Transverse colon (tissue), 4 donors: ENCODE measurements at regions not wholly inside any gene's neighbourhood (a gene's known extent, or its start where the extent isn't known, plus 50 kb on each side); places are given as distances from the start of the nearest gene placed in this dataset.
"Not testable (repeated sequence)": the region's sequence is repeated elsewhere in the genome, so short reads cannot be mapped to it uniquely, and the experiment has no call there.

Experiments
- DNase-seq: peaks from one replicate; pipeline ENCODE4 v3.0.0-alpha.2; 2019
- H3K27ac ChIP-seq, 4 donors: fragments of 200-600 bp; sonication (generic); 2 replicates each; pipeline ENCODE4 v1.5.1; 2016 to 2018; ENCODE audit warnings: inconsistent platforms in 4 of 4
- H3K27me3 ChIP-seq: fragments of 200-600 bp; sonication (generic); 2 replicates; pipeline ENCODE4 v1.5.1; 2017; ENCODE audit warnings: inconsistent platforms
- H3K36me3 ChIP-seq, 4 donors: fragments of 200-600 bp; sonication (generic); 2 replicates each; pipeline ENCODE4 v1.5.1; 2017 to 2019; ENCODE audit warnings: inconsistent platforms in 4 of 4
- H3K4me1 ChIP-seq, 4 donors: fragments of 200-600 bp; sonication (generic); 2 replicates each; pipeline ENCODE4 v1.5.1; 2017 to 2020; ENCODE audit warnings: inconsistent platforms in 4 of 4
- H3K4me3 ChIP-seq, 4 donors: fragments of 200-600 bp; sonication (generic); 1 replicate in 1 of 4; 2 replicates in 3 of 4; pipeline versions ENCODE4 v1.5.1 to v1.6.1; 2017 to 2019; ENCODE audit warnings: inconsistent platforms in 4 of 4
- H3K9me3 ChIP-seq, 2 donors: fragments of 200-600 bp; sonication (generic); 2 replicates each; pipeline ENCODE4 v1.5.1; 2017 to 2019; ENCODE audit warnings: inconsistent platforms in 2 of 2
- EP300 ChIP-seq: sonication (generic); formaldehyde crosslinking; IDR thresholded peaks from one replicate; pipeline ENCODE4 v1.6.1; 2017; ENCODE audit warnings: antibody characterized with exemption, low read depth
- POLR2A ChIP-seq: fragments of 450-650 bp; IDR thresholded peaks from one replicate; pipeline ENCODE4 v1.6.1; 2016; ENCODE audit warnings: antibody characterized with exemption, mild to moderate bottlenecking, moderate library complexity
- POLR2AphosphoS5 ChIP-seq, 3 donors: sonication (generic); formaldehyde crosslinking; IDR thresholded peaks; one replicate each; pipeline ENCODE4 v1.6.1; 2016; ENCODE audit warnings: antibody characterized with exemption in 3 of 3
- WGBS, 2 donors: methylation state at CpG; one replicate each; pipeline ENCODE4 v1.1.5; 2018; ENCODE audit warnings: low coverage in 1 of 2; 5-methylcytosine and 5-hydroxymethylcytosine counted together
- in situ Hi-C, 4 donors: fragments of 200-750 bp; cut with MboI; loops; one replicate each; pipeline versions ENCODE4 v1.15.0 to v1.15.1; 2017; ENCODE audit warnings: low sequenced_read_pairs in 3 of 4, low pct_ligation_motif_present in 1 of 4, low pct_unique_long_range_greater_than_20kb in 1 of 4
- intact Hi-C: fragments of 100-400 bp; cut with DNase I; formaldehyde crosslinking; loops from one replicate; pipeline ENCODE4 v1.15.1; 2023; ENCODE audit warnings: low total_unique reads
- TF ChIP-seq, protein P1 (sequence below), 5 experiments: fragments of 200-600 bp in 3 of 5; fragments of 450-650 bp in 2 of 5; sonication (generic) in 3 of 5; IDR thresholded peaks; 1 replicate in 2 of 5; 2 replicates in 3 of 5; pipeline ENCODE4 v1.5.1; 2016 to 2017; ENCODE audit warnings: antibody characterized with exemption in 5 of 5, inconsistent platforms in 3 of 5, mild to moderate bottlenecking in 2 of 5, moderate library complexity in 1 of 5

- H3K36me3 ChIP-seq: no peaks in the 10 kb centered on the region
- no peak for DNase-seq
- no peaks in the 10 kb centered on the region for H3K9me3 ChIP-seq
- in situ Hi-C loops: no loop called here
- H3K4me3 ChIP-seq: no peak overlapping the region
- intact Hi-C loops: no loop called here
- no peaks in the 10 kb centered on the region for H3K27me3 ChIP-seq
- no peaks in the 10 kb centered on the region for H3K4me1 ChIP-seq
- 80 to 89% methylated on average over 2 of the region's 2 CpGs for WGBS, 2 donors
- H3K27ac ChIP-seq: no peak overlapping the region
- TF ChIP-seq, protein P1, sequence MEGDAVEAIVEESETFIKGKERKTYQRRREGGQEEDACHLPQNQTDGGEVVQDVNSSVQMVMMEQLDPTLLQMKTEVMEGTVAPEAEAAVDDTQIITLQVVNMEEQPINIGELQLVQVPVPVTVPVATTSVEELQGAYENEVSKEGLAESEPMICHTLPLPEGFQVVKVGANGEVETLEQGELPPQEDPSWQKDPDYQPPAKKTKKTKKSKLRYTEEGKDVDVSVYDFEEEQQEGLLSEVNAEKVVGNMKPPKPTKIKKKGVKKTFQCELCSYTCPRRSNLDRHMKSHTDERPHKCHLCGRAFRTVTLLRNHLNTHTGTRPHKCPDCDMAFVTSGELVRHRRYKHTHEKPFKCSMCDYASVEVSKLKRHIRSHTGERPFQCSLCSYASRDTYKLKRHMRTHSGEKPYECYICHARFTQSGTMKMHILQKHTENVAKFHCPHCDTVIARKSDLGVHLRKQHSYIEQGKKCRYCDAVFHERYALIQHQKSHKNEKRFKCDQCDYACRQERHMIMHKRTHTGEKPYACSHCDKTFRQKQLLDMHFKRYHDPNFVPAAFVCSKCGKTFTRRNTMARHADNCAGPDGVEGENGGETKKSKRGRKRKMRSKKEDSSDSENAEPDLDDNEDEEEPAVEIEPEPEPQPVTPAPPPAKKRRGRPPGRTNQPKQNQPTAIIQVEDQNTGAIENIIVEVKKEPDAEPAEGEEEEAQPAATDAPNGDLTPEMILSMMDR (IDR thresholded peaks at IDR 0.05): no peak
- no peak for TF ChIP-seq EP300
- no peak for TF ChIP-seq POLR2A
- no peak for TF ChIP-seq POLR2AphosphoS5 (IDR thresholded peaks at IDR 0.05)
Measured at GRCh38 chr4:126182786-126183185, 868.0 kb downstream of the FAT4 start.

GRCh38 chr4:126183206-126183605 lies 868.5 kb downstream of the FAT4 start:
- intact Hi-C loops (no loop called here), in situ Hi-C loops (no loop called here)
- Histone ChIP-seq H3K36me3 (no peaks in the 10 kb centered on the region), H3K27me3 (no peaks in the 10 kb centered on the region), H3K4me3 (no peak overlapping the region), H3K4me1 (no peaks in the 10 kb centered on the region), H3K27ac (no peak overlapping the region), H3K9me3 (no peaks in the 10 kb centered on the region)
- 44 to 51% methylated on average over 2 of the region's 2 CpGs for WGBS, 2 donors
- TF ChIP-seq, protein P1 (IDR thresholded peaks at IDR 0.05): no peak
- TF ChIP-seq EP300 (no peak), POLR2AphosphoS5 (IDR thresholded peaks at IDR 0.05) (no peak), POLR2A (no peak)
- DNase-seq: no peak

GRCh38 chr4:126191536-126191935 lies 876.8 kb downstream of the FAT4 start:
- Histone ChIP-seq H3K27ac (no peak overlapping the region), H3K4me1 (no peaks in the 10 kb centered on the region), H3K9me3 (no peaks in the 10 kb centered on the region), H3K27me3 (no peaks in the 10 kb centered on the region), H3K4me3 (no peak overlapping the region), H3K36me3 (no peaks in the 10 kb centered on the region)
- TF ChIP-seq EP300: no peak
- TF ChIP-seq POLR2A: no peak
- no peak for DNase-seq
- in situ Hi-C loops (no loop called here), intact Hi-C loops (no loop called here)
- whole genome bisulfite sequencing, 2 donors: 99 to 100% methylated on average over 2 of the region's 2 CpGs

GRCh38 chr4:126192506-126192905 lies 877.8 kb downstream of the FAT4 start:
- Histone ChIP-seq H3K27me3 (no peaks in the 10 kb centered on the region), H3K4me1 (no peaks in the 10 kb centered on the region), H3K36me3 (no peaks in the 10 kb centered on the region), H3K9me3 (no peaks in the 10 kb centered on the region), H3K4me3 (no peak overlapping the region), H3K27ac (no peak overlapping the region)
- no peak for DNase-seq
- in situ Hi-C loops: no loop called here
- 70 to 81% methylated on average over 2 to 6 of the region's 6 CpGs for WGBS, 2 donors
- no peak for TF ChIP-seq POLR2AphosphoS5 (IDR thresholded peaks at IDR 0.05)
- intact Hi-C loops: no loop called here

DNA sequence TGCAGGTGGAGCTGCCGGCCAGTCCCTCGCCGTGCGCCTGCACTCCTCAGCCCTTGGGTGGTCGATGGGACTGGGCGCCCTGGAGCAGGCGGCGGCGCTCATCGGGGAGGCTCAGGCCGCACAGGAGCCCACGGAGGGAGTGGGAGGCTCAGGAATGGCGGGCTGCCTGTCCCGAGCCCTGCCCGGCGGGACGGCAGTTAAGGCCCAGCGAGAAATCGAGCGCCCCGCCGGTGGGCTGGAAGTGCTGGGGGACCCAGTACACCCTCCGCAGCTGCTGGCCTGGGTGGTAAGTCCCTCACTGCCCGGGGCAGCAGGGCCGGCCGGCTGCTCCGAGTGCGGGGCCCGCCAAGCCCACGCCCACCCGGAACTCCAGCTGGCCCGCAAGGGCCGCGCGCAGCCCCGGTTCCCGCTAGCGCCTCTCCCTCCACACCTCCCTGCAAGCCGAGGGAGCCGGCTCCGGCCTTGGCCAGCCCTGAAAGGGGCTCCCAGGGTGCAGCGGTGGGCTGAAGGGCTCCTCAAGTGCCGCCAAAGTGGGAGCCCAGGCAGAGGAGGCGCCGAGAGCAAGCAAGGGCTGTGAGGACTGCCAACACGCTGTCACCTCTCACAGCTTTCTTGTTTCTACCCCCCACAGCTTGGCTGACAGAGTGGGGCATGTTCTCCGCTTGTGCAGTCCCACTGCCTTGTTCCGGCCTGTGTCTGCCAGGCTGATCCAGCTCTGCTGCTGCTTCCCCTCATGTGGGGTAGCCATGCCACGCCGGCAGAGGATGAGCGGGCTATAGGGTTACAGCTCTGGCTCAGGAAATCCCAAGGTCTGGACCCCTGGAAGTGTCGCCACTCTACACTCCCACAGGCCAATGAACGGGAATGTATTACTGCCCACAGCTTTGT lies 886.7 kb downstream of the FAT4 start:
- H3K9me3 ChIP-seq, H3K27ac ChIP-seq, H3K36me3 ChIP-seq, H3K27me3 ChIP-seq, H3K4me1 ChIP-seq, in situ Hi-C loops, DNase-seq, H3K4me3 ChIP-seq, intact Hi-C loops: not testable (repeated sequence)
- 94% methylated on average over 36 of the region's 53 CpGs; no CpG with 5 or more reads in 1 of the 2 donors for WGBS, 2 donors
